ENCODE measurements at regions not wholly inside any gene's neighbourhood (a gene's known extent, or its start where the extent isn't known, plus 50 kb on each side); places are given as distances from the start of the nearest gene placed in this dataset.
"Not testable (repeated sequence)": the region's sequence is repeated elsewhere in the genome, so short reads cannot be mapped to it uniquely, and the experiment has no call there.

DNA sequence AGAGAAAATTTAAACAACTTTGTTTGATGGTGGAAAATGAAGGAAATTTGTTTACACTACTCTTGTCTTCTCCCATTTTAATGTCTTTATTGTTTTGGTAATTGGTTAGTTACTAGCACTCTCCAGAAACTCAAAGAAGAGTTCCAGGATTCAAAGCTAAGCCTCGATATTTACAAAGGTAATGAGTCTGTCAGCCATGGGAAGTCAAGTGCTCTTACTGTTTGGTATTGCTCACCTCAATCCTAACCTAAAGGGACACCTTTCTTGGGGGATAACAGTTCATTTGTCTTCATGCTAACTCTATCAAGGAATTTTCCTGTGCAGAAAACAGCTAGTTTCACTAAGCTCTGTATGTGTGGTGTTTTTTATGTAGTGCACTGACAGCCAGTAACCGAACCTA, 222.9 kb upstream of the LMO3 start:
- DNase-seq = no peak

DNA sequence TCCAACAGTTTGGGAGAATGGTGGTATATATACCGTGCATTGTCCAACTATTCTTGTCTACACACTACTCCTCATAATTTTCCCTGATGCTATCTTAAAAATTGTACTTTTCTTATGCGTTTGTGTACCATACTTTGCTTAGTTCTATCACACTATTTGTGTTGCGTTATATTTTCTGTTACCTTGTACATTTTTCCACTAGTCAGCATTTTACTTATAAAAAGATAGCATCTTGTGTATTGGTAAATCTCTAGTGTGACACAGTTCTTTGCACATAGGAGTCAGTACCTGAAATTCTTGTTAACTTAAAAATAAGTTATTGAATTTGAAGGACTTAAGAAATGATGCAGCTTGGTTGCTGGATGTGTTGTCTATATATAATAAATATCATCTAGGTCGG, 201.8 kb upstream of the LMO3 start:
- no peak for DNase-seq

DNA sequence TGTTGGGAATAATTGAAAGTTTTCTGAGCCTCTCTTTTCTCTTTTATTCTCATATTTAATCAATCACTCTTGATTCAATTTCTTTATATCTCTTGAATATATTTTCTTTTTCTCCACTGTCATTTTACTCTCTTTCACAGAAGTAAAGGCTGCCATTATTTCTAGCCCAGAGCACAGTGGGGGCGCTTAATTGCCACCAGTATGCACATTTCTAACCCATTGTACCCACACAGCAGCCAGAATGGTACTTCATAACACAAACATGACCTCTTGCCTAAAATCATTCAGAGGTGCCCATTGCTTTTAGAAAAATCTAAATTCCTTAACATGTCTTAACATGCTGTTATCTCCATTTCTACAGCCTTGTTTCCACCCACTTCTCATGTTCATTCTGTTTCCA, 190.2 kb upstream of the LMO3 start:
- peak; percentile 78 for DNase-seq

DNA sequence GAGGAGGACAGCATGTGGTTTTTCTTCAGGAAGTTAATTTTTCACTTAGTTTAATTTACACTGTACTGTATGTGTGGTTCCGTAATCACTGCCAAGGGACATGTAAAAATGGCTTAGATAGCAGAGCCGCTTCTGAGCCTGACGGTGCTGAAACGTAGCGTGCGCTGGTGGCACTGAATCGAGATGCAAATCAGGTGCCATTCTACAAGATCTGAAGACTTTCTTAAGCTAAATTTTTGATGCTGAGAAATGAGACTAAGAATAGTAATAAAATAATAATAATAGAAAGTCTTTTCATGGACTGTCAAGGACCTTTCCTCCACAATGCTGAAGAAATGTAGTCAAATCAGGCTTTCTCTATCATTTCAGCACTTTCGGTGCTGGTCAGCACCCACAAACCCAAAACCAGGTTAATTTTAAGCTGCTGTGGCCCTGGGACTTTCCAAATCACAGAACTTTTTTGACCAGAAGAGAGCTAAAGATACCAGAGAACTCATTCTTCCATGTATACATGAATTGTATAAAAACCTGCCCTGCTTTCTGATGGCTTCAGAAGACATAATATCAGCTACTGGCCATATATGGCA, 183.3 kb upstream of the LMO3 start:
- DNase-seq = no peak

DNA sequence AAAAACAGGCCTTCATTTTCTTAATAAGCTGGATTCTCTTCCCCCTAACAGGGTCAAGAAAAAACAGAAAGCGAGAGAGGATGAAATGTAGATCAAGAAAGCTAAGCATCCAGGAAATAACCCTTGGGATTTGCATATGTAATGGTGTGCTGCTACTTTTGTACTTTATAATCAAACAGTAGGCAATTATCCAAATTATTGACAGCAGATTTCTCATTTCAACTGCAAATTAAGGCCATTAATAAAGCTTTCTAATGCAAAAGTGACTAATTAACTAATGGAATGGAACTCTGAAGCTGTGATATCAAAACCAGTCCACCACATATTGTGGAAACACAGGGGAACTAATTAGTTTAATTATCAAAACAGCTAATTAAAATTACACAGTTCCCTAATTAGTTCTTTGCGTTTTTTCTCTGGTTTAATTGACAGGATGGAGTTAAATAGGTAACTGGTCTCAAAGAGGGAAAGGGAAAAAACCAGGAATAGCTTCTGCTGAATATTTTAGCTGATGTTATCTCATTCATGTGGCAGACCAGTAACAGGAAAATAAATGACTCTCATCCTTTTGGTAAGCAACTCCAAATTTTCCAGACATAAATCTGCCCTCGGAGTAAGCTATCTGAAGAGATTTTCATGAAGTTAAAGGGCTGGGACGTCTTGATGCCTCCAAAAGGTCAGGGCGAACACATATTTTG, 182.7 kb upstream of the LMO3 start:
- peak; percentile 15 for DNase-seq

DNA sequence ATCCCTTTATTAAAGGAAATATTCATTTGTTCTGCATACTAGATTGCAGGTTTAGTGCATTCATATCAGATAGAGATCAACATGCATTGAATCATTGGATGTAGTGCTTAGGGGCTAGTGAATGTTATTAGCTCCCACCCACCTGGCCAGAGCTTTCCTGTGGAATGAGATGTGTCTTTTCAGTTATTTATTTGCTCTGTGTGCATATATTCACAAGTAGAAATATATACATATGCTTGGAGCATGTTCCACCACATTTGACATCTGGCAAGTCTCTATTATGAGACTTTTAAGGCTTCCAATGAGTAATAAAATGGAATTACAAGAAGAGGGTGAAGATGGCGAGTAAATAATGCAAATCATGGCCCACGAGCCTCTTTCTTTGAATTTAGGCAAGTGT, 180.0 kb upstream of the LMO3 start:
- DNase-seq = peak; percentile 39

DNA sequence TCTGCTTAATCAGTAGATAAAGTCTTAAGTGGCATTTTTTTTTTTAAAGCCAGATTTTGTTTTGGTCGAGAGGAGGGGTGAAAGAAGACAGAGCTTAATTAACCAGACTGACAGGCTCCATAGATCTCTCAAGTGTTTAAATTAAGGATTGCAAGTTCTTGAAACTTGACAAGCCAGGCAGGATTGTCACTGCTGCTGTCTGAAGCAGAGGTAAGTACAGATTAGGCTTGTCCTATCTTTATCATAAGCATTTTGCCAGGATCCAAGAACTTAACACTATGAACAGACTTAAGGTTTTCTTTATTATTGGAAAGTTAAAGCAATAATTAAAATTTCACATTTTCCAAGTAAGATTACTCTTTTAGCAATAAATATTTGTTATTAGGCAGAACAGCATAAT, 179.6 kb upstream of the LMO3 start:
- peak; percentile 36 for DNase-seq

DNA sequence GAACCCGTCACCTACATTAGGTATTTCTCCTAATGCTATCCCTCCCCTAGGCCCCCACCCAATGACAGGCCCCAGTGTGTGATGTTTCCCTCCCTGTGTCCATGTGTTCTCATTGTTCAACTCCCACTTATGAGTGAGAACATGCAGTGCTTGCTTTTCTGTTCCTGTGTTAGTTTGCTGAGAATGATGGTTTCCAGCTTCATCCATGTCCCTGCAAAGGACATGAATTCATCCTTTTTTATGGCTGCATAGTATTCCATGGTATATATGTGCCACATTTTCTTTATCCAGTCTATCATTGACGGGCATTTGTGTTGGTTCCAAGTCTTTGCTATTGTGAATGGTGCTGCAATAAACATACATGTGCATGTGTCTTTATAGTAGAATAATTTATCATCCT, 163.2 kb upstream of the LMO3 start:
- DNase-seq = not testable (repeated sequence)

DNA sequence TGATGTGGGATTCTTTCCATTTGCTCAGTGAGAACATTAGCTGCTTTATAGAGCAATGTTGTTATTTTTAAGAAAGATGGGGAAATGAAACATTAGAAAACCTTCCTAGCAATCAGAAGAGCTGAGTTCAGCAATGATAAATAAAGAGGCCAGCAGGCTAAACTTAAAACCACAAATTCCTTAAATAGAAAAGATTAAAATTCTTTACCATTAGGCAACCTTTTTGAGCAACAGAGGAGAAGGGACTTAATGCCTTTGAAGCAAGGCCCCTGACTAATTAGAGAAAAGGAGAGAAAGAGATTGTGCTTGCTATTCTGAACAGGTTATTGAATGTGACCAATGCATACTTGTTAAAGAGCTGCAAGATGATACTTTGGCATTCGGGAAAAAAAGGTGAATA, 160.8 kb upstream of the LMO3 start:
- DNase-seq = no peak

DNA sequence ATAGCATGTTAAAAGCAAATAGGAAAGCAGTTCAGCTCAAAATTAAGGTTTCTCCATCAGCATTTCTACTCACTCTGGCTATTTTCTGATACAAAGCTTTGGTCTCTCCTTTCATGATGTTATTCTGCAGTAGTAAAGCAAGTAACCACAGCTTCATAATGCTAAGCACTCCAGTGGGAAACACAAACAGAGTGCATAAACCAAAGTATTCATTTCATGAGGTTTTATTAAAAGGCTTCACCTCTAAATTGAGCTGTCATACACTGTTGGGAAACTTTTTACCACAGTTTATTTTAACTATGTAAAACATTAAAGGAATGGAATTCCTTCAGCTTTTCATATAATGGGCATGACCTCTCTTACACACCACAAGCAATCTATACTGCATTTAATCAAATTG, 157.9 kb upstream of the LMO3 start:
- no peak for DNase-seq

DNA sequence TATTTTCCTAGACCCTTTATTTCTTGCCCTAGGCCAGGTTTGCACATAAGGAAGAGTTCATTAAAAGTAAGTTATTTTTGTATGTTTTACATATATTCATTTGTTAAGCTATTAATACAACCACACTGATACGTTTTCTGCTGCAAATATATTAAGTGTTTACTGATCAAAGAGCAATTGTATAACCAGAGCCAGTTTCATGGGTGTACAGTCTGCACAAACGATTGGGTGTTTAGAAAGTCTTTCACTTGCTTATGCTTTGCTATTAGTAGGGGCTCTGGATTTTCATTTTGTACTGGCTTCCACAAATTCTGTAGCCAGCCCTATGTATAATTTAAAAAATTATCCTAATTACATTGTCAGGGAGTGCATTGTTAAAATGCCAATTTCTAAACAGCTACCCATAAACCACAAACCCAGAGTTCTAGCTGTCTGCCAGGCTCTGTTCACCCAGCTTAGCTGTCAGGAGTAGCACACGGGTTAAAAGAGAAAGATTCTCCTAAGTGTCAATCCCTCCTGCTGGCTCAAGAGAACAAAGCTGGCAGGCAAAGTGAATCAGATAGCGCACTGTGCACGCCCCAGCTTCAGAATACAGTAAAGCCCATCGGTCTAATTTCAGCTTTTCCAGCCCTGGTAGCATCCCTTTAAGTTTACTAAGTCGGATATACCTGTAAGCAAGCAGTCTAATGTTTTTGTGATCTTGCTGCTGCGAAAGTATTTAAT, 151.0 kb upstream of the LMO3 start:
- DNase-seq = peak; percentile 90

DNA sequence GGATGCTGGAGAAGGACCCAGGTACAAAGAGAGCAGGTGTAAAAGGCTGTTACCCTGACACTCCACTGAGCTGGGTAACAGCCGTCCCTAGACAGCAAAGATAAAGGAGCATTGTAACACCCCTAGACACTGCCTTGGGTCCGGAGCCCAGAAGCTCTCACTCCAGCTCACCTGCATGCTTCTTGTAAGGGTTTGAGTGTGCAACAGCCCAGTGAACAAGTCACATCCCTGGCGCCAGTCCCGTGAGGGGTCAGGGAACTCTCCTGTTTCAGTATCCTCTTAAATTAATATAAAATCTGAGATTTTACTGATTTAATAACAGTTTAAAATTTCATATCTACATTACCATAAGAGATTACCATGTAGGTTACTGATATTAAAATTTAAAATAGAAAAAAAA, 124.8 kb upstream of the LMO3 start:
- DNase-seq = no peak

DNA sequence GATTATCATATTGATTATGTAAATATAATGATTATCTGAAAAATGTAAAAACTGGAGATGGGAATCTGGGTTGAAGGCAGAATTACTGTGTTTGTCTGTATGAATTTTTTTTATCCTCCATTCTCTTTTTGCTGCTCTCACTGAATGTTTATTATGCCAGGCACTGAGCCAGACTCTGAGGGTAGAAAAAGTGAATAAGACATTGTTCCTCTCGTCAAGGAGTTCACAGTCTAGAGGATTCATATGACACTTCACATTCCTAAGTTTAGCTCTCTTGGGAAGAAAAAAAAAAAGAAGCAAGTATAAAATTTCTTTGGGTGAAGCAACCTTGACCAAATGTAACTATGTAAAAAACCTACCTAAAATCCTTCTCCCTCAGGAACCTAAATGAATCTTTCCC, 120.9 kb upstream of the LMO3 start:
- no peak for DNase-seq

DNA sequence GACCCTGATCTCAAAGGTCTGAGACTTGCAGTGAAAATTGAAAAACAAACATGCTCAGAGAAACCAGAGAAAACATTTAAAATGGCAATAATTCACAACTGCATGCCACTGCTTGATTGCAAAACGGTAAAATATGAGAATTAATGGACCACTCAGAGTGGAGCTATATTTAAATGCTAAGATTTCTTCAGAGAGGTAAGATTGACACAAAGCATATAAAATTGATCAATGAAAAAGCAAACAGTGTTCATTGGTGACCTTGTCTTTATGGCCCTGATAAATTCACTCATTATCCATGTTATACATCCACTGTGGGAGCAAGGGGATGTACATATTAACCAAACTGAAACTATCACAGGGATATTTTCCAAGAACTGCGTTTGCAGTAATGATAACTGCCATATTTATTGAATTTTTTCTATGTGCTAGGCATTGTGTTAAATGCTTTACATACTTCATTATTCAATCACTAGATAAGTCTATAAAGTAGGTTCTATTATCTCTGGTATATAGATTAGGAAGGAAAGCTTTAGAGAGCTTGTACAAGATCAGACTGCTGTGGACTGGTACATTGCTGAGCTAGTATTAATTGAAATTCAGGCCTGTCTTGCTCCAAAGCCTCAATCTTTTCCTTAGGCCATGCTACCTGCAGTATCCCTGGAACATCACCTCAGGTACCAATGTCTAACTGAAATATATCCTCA, 113.9 kb upstream of the LMO3 start:
- peak; percentile 62 for DNase-seq

DNA sequence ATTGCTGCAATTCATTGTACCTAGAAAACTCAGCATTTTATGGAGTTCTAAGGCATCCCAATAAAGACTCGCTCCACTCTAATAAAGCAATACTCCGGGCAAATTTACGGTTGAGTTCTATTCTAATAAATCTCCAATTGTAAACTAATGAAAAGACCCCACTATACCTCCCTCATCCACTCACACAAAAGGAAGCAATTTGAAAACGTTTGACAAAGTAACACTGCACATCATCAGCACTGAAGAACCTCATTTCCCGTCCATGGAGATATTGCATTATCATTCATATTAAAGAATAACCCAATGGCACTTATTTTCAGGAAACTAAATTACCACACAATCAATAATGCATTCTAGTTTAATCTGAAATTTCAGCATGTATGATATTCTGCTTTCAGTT, 111.0 kb upstream of the LMO3 start:
- peak; percentile 25 for DNase-seq

DNA sequence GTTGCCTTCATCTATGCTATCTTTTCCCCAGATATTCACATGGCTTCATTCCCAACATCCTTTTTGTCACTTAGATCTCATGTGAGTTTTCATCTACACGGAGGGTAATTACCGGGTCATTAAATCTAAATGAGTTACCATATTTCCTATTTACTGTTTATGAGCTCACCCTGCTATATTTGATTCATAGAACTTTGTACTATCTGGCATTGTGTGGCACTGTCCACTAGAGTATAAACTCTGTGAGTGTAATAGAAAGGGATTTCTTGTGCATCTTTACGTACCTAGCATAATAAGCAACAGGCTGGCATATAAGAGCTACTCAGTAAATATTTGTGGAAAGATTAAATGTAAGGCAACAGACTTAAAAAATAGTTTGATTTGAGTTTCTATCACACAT, 86.1 kb upstream of the LMO3 start:
- DNase-seq = no peak

DNA sequence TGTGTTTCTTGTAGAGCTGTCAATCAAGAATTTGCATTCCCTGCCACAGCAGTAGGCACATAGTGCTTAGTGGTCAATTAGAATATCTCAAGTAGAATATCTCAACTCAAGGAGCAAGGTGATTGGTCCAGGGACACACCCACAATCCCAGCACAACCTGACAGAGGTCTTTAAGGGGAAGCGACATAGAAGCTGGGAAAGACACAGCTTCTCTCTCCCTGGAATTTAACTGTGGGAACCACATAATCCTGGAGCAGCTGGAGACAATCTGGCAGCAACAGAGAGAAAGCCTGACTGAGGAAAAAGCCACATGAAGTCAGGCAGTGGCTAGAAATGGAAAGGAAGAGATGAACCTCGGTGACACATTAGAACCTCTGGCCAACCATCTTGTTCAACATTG, 85.7 kb upstream of the LMO3 start:
- DNase-seq = no peak

DNA sequence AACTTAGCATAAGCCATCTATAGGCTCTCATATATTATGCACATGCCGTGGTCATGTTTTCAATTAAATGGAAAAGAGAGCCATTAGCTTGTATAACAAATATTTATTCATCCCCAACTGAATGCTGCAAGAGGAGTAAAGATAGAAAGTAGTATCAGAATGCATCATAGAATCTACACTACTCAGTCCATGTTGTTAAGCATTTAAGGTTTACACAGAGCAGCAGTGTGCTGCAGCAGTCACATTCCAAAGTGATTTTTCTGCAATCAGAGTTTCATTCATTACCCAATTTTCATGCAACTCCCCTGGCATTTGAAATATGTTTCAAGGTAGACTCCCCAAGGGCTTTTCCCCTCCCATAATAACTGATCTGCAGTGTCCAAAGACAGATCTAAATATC, 82.2 kb upstream of the LMO3 start:
- no peak for DNase-seq

DNA sequence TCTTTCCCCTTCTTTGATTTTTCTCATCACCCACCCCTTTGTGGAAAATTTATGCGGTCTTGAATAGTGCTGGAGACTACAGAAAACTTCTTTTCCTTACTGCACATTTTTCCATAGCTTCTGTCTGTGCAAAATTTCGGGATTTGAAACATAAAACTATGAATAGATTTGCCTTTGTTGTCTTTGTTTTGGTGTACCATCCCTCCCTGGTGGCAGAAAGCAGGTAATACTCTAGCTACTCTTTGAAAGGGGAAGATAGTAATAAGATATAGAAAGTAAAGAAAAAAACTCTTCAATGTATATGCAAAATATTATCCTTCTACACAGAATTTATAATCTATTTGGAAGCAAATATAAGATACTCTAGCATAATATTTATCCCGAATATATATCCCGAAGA, 79.1 kb upstream of the LMO3 start:
- peak; percentile 8 for DNase-seq

DNA sequence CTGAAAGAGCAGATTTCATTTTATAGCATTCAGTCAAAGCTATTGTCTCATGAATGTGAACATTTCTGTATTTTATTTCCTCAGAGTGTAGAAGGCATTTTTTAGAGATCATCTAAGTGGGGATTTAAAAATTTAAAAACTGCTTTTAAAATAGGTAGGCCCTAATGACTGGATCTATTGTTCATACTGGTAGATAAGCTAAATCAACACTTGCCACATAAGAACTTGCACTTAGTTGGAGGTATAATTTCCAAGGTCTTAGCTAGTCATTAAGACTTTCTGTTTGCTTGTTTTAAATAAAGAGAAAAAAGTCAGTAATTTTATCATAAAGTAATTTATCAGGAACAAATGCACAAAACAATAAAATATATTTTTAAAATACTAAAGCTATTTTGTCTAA, 75.2 kb upstream of the LMO3 start:
- DNase-seq = peak; percentile 56

DNA sequence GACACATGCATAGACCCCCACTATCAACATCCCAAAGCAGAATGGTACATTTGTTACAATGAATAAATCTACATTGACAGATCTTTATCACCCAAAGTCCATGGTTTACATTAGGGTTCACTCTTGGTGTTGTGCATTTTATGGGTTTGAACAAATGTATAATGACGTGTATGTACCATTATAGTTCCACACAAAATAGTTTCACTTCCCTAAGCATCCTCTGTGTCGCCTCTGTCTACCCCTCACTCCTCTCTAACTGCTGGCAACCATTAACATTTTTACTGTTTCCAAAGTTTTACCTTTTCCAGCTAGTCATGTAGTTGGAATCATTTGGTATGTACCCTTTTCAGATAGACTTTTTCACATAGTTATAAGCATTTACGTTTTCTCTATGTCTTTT, 69.5 kb upstream of the LMO3 start:
- DNase-seq = no peak

DNA sequence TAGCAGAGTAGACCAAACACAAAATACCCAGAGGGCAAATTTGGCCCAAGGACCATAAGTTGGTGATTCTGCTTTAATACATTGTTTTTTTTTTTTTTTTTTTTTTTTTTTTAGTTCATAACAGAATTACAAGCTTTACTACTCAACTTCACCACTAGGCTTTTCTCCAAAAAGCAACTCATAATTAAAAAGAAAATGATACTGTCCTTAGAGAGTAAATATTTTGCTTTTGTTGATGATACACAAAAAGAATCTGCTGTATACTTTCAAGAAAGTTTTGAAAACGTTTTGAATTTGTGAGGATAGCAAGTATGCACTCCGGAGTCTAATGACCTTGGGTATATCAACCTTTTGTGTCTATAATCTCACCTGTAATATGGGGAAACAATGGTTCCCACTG, 68.9 kb upstream of the LMO3 start:
- no peak for DNase-seq

DNA sequence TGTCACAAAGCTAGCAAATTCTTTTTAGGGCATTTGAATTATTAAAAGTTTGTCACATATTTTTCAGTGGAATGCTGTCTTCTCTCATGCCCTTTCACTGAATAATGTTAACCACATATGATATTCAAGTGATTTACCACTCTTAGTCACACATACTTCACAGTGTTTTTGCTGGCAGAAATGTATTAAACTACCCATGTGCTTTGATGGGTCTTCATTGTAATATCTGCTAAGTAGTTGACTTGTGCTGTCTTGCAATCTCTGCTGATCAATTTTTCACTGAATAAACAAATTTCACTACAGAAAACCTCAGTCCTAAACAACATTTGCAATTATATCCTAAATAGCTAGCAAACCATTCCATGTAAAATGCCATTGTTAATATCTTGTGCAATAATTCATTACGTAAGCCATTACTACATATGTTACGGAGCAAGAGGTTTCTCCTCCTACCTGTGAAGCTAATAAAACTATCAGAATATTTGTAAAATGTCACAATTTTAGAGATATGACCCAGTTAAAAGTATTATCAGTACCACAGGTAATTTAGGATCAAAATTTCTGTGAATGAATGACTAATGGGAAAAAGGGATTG, 64.6 kb upstream of the LMO3 start:
- DNase-seq = no peak

DNA sequence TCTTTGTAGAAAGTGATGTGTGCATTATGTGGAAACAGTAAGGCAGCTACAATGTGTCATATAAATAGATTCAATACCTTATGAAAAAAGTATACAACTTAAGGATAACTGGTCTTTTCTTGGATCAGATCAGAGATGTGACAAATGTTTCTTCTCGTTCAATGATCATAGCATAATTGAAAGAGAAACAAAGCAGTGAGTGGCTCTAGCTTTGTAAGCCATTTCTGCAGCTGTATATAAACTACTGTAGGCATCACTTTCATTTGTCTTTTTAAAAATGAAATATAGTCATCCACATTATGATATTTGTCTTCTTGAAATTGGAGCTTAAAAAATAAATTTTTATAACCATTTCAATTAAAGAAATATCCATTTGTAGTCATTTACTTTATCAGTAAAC, 63.8 kb upstream of the LMO3 start:
- DNase-seq = no peak
